HG03565 (cell line): ENCODE measurements at regions not wholly inside any gene's neighbourhood (a gene's known extent, or its start where the extent isn't known, plus 50 kb on each side); places are given as distances from the start of the nearest gene placed in this dataset.
A peak's percentile ranks its signal among the peaks of the same experiment; 100 is the strongest.

Experiments
- ATAC-seq: cut with Tn5 transposase; IDR thresholded peaks from one replicate; pipeline ENCODE4 v1.9.1; 2021; ENCODE audit warnings: mild to moderate bottlenecking, moderate library complexity; ENCODE audit not compliant: unreplicated experiment

GRCh38 chr21:14734833-14735232, 188.7 kb upstream of the SAMSN1 start:
- no peak for ATAC-seq

GRCh38 chr21:14734191-14734590, 188.1 kb upstream of the SAMSN1 start:
- no peak for ATAC-seq

- no peak for ATAC-seq
Observed at GRCh38 chr21:14725219-14725618, 179.1 kb upstream of the SAMSN1 start.

GRCh38 chr21:14722841-14723483, 176.8 kb upstream of the SAMSN1 start:
- ATAC-seq: peak; percentile 69

GRCh38 chr21:14720237-14720636, 174.1 kb upstream of the SAMSN1 start:
- no peak for ATAC-seq

- ATAC-seq: no peak
Observed at GRCh38 chr21:14718951-14719350, 172.8 kb upstream of the SAMSN1 start.

- ATAC-seq: no peak
Observed at GRCh38 chr21:14716761-14717396, 170.8 kb upstream of the SAMSN1 start.

GRCh38 chr21:14713109-14713508, 167.0 kb upstream of the SAMSN1 start:
- ATAC-seq: no peak

GRCh38 chr21:14712121-14712715, 166.1 kb upstream of the SAMSN1 start:
- no peak for ATAC-seq

- ATAC-seq: no peak
Observed at GRCh38 chr21:14711287-14711686, 165.2 kb upstream of the SAMSN1 start.

- no peak for ATAC-seq
Observed at GRCh38 chr21:14707511-14708020, 161.5 kb upstream of the SAMSN1 start.

- no peak for ATAC-seq
Observed at GRCh38 chr21:14706712-14707510, 160.8 kb upstream of the SAMSN1 start.

- no peak for ATAC-seq
Observed at GRCh38 chr21:14699433-14700407, 153.6 kb upstream of the SAMSN1 start.

GRCh38 chr21:14697769-14698168, 151.7 kb upstream of the SAMSN1 start:
- no peak for ATAC-seq

- no peak for ATAC-seq
Observed at GRCh38 chr21:14694817-14695216, 148.7 kb upstream of the SAMSN1 start.

- no peak for ATAC-seq
Observed at GRCh38 chr21:14693997-14694396, 147.9 kb upstream of the SAMSN1 start.

GRCh38 chr21:14691914-14692313, 145.8 kb upstream of the SAMSN1 start:
- ATAC-seq: no peak

- ATAC-seq: no peak
Observed at GRCh38 chr21:14690886-14691285, 144.8 kb upstream of the SAMSN1 start.

- ATAC-seq: no peak
Observed at GRCh38 chr21:14688936-14689335, 142.8 kb upstream of the SAMSN1 start.

- peak; percentile 31 for ATAC-seq
Observed at GRCh38 chr21:14688412-14688811, 142.3 kb upstream of the SAMSN1 start.
